ENCODE measurements at regions not wholly inside any gene's neighbourhood (a gene's known extent, or its start where the extent isn't known, plus 50 kb on each side); places are given as distances from the start of the nearest gene placed in this dataset.

DNA sequence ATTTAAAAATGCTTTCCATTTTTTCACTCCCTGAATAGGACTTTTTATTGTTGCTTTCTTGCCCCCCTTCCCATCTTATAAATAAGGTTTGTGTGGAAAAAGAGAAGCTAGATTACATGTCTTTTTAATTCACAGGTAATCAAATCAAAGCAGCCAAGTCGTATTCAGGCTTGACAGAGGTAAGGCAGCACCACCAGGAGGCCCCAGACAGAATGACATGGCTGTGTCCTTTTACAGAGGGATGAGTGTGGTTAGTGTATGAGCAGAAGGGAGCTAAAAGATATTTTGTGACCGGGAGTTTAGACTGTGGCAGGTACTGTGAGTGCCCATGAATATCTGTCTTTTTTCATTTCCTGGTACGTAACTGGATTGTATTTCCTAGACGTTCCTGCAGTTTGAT, 596.1 kb downstream of the ETNK1 start:
- peak; percentile 74 for TF ChIP-seq CTCF (conservative IDR thresholded peaks at IDR 0.05)
- no peaks in the 10 kb centered on the region for H3K36me3 Mint-ChIP-seq (ENCODE audit: insufficient read depth in 1 of 3, low read depth in 3 of 3)
- H3K27ac Mint-ChIP-seq = no peak overlapping the region
- Histone ChIP-seq H3K79me2 (ENCODE audit: insufficient read depth, low read length) (no peaks in the 10 kb centered on the region), H3K23me2 (ENCODE audit: insufficient read length, low read depth, low read length, poor library complexity, severe bottlenecking) (no peaks in the 10 kb centered on the region), H3K4me1 (ENCODE audit: insufficient read depth, low read length) (no peaks in the 10 kb centered on the region), H3K4ac (ENCODE audit: low read depth, low read length) (no peak overlapping the region), H2BK5ac (ENCODE audit: insufficient read length, low read length) (no peak overlapping the region), H2BK15ac (ENCODE audit: low read depth, low read length) (no peak overlapping the region), H2BK12ac (ENCODE audit: insufficient read length, low read depth, low read length) (no peak overlapping the region), H3K79me1 (ENCODE audit: insufficient read depth, low read depth, low read length, poor library complexity, severe bottlenecking) (no peaks in the 10 kb centered on the region), H3K27ac (ENCODE audit: insufficient read length, low read depth, low read length) (no peak overlapping the region), H3K4me2 (ENCODE audit: insufficient read depth, insufficient read length, low read length) (no peak overlapping the region), H2AFZ (ENCODE audit: low read length) (no peak overlapping the region), H3K23ac (ENCODE audit: insufficient read length, low read depth, low read length) (no peak overlapping the region), H2AK5ac (ENCODE audit: insufficient read length, low read length) (no peak overlapping the region), H3K9ac (ENCODE audit: extremely low read depth, insufficient read length, low read length) (no peak overlapping the region), H3K56ac (ENCODE audit: insufficient read length, low read depth, low read length) (no peak overlapping the region), H4K91ac (ENCODE audit: insufficient read length, low read depth, low read length) (no peak overlapping the region), H2BK20ac (ENCODE audit: low read depth, low read length, poor library complexity, severe bottlenecking) (no peak overlapping the region), H3T11ph (ENCODE audit: low read length) (no peak overlapping the region), H2BK120ac (ENCODE audit: low read depth, low read length, poor library complexity, severe bottlenecking) (no peak overlapping the region), H3K9me3 (ENCODE audit: control insufficient read depth, low read depth, low read length) (peaks cover 2% of the 10 kb centered on the region), H3K18ac (ENCODE audit: insufficient read length, low read depth, low read length) (no peak overlapping the region), H4K20me1 (ENCODE audit: control insufficient read depth, insufficient read depth, insufficient read length) (no peaks in the 10 kb centered on the region), H3K27me3 (ENCODE audit: insufficient read depth, low read length) (no peaks in the 10 kb centered on the region), H4K5ac (ENCODE audit: insufficient read length, low read depth, low read length) (no peak overlapping the region), H3K14ac (ENCODE audit: insufficient read depth, low read length) (no peak overlapping the region), H4K8ac (replicated peaks; ENCODE audit: insufficient read length, low read depth, low read length) (no peak overlapping the region)
- H3K27me3 Mint-ChIP-seq (ENCODE audit: low read depth) = no peaks in the 10 kb centered on the region
- H3K9me3 Mint-ChIP-seq = no peaks in the 10 kb centered on the region
- peak; percentile 61 for DNase-seq
- no peaks in the 10 kb centered on the region for H3K4me1 Mint-ChIP-seq
- WGBS (ENCODE audit: extremely low coverage, insufficient read length, low lambda C conversion rate) = no CpG with 5 or more reads among the region's 4 CpGs
- H3K4me3 Mint-ChIP-seq = no peak overlapping the region
